Hepatocyte (in vitro differentiated cells): ENCODE measurements at regions not wholly inside any gene's neighbourhood (a gene's known extent, or its start where the extent isn't known, plus 50 kb on each side); places are given as distances from the start of the nearest gene placed in this dataset.

Experiments
- EZH2 ChIP-seq: fragments of 200-600 bp; sonication (generic); IDR thresholded peaks from 2 replicates; pipeline ENCODE4 v1.6.1; 2016; ENCODE audit warnings: antibody characterized with exemption, mild to moderate bottlenecking, borderline replicate concordance
- EZH2phosphoT487 ChIP-seq: fragments of 200-600 bp; sonication (generic); IDR thresholded peaks from one replicate; pipeline ENCODE4 v1.6.1; 2018; ENCODE audit warnings: antibody characterized with exemption, mild to moderate bottlenecking, low read depth, moderate library complexity; ENCODE audit not compliant: unreplicated experiment, severe bottlenecking
- TF ChIP-seq, protein P1 (sequence below): fragments of 200-600 bp; sonication (generic); IDR thresholded peaks from 2 replicates; pipeline ENCODE4 v1.5.1; 2016; ENCODE audit warnings: antibody characterized with exemption, mild to moderate bottlenecking; ENCODE audit not compliant: poor library complexity

DNA sequence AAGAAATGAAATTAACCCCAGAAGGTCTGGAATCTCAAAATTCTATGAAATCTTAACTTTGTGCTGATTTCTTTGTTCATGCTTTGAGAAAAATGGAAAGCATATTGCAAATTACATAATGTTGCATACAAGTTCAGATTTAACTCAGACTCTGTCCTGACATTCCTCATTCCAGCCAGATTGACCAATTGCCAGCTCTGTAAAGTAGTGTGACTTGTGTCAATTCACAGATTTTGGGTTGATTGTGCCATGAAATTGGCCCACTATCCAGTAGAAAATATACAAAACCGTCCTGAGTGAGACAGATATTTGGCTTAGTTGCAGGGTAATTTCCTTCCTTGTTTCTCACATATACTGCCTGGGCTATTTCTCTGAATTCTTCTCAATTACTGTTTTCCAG is 1312.6 kb downstream of the ROBO1 start:
- TF ChIP-seq EZH2phosphoT487 (no peak), EZH2 (no peak)
- TF ChIP-seq, protein P1, sequence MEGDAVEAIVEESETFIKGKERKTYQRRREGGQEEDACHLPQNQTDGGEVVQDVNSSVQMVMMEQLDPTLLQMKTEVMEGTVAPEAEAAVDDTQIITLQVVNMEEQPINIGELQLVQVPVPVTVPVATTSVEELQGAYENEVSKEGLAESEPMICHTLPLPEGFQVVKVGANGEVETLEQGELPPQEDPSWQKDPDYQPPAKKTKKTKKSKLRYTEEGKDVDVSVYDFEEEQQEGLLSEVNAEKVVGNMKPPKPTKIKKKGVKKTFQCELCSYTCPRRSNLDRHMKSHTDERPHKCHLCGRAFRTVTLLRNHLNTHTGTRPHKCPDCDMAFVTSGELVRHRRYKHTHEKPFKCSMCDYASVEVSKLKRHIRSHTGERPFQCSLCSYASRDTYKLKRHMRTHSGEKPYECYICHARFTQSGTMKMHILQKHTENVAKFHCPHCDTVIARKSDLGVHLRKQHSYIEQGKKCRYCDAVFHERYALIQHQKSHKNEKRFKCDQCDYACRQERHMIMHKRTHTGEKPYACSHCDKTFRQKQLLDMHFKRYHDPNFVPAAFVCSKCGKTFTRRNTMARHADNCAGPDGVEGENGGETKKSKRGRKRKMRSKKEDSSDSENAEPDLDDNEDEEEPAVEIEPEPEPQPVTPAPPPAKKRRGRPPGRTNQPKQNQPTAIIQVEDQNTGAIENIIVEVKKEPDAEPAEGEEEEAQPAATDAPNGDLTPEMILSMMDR, result no peak
